HT1080 (cell line): ENCODE measurements at regions not wholly inside any gene's neighbourhood (a gene's known extent, or its start where the extent isn't known, plus 50 kb on each side); places are given as distances from the start of the nearest gene placed in this dataset.

Experiments
- DNase-seq: peaks from one replicate; pipeline ENCODE4 v3.0.0-alpha.2; 2015; ENCODE audit warnings: low read depth

DNA sequence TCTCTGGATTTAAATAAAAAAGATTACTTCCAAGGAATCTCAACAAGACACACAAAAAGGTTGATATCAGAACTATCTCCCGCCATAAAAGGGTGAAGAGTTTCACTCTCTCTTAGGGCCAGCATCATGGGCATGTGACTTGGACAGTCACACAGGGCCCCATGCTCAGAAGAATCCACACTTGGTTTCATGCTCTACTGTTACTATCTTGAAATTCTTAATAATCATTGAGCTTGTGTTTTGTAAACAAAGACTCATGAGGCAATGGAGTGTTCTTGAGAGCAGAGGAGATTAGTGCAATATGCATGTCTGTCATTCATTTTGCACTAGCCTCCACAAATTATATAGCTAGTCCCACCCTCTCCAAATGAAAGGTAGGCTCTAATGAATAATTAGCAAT is 58.4 kb downstream of the HMHB1 start:
- no peak for DNase-seq

DNA sequence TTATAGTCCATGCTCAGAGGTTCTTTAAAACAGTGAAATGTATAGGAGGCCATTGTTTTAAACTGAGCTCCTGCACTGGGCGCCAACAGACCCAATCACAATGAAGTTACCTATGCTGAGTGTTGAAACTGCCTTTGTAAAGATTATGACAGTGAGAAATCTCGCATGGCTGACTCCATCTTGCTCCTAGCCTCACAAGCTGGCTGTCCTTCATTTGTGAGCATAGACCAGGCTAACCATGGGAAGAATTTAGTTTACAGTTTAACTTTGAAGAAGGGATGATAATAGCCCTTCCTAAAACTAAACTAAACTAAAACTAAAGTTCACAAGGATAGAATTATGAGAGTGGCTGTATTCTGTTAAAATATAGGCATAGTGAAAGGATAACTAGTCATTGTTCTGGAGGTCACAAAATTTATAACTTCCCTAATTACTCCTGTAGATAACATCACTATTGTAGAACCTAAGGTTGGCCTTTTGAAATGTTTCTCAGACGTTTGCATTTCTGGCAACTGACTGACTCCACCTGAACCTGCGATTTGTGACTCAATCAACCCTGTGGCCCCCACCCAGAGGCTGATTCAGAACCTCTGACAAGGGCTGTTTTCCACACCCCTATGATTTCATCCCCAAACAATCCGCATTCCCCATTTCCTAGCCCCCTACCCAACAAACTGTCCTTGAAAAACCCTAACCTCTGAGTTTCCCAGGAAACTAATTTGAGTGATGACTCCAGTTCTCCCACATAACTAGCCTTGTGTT is 59.1 kb downstream of the HMHB1 start:
- DNase-seq: peak; percentile 66

DNA sequence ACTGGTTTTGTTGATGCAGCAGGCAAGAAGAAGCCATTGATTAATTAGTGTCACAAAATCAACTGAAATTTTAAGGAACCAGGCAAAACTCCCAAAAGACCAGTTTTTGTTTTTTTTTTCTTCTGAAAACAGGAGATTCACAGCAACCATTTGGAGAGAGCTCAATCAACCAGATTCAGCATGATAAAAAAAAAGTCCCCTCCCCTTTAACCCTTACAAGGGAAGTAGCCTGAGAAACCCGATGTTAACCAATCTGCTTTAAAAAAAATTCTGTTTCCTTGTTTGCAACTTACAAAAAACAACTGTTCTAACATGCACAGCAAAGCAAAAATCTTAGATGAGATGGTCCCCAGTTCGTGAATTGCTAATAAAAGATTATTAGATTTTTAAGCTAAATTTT is 59.7 kb downstream of the HMHB1 start:
- no peak for DNase-seq

DNA sequence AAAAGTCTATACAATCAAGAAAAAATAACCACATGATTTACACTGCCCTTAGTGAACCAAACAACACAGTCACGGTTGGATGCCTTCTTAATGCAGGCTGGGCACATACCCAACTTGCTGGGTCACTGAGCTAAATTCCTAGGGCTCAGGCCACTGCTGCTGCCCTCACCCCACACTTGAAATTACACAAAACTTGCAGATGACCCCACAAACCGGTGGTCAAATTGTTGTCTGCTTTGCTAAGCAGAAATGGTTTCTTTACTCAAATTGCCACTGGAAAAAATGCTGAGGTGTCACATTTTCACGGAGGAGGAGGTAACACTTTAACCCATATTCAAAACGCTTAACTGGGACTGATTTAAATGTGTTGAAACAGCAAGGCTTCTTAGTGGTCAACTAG is 62.4 kb downstream of the HMHB1 start:
- no peak for DNase-seq

DNA sequence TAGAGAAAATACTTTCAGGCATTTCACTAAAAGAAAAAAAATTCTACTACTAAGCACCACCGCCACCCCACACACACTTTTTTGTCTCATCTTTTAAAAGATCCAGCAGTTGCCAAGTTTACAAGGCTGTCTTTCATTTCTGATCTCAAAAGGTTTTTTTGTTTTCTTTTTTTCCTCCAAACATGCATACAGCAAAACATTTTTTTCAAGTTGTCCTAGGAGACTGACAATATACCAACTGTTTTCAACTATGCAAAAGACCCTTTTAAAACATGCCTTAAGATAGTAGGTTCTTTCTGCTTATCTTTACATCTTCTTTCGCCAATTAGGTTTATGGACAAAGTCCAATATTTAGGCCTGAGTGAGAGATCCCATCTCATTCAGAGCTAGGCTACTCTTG is 65.2 kb downstream of the HMHB1 start:
- no peak for DNase-seq

DNA sequence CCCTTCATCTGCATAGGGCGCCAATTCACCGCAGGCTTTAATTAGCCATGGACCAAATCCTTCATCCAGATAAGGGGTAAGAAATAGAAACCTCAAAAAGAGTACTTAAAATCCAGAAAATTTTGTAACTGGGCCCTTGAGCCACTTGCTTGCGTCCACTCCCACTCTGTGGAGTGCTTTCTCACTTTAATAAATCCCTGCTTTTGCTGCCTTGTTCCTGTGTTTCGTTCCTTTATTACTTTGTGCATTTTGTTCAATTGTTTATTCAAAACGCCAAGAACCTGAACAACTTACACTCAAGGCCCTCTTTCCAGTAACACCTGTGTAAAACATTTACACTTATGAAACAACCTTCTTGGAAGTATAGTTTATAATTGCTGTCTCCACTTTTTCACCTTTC is 66.5 kb downstream of the HMHB1 start:
- DNase-seq: no peak

DNA sequence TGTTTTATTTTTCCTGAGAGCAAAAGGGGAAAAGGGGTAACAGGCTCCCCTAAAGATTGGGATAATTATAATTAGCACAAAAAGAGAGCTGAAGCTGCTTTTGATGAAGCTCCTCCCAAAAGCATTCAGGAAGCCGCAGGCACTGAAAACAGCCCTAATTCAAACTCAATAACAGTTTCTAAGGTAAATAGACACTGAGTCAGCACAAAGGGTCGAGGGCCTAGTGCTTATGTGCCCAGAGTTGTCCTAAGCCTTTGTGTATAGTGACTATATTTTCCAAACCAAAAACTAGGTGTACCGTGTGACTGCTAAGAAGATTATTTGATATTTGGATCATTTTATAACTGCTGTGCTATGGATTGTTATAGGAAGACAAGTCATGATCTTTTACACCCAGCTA is 67.7 kb downstream of the HMHB1 start:
- DNase-seq: no peak

DNA sequence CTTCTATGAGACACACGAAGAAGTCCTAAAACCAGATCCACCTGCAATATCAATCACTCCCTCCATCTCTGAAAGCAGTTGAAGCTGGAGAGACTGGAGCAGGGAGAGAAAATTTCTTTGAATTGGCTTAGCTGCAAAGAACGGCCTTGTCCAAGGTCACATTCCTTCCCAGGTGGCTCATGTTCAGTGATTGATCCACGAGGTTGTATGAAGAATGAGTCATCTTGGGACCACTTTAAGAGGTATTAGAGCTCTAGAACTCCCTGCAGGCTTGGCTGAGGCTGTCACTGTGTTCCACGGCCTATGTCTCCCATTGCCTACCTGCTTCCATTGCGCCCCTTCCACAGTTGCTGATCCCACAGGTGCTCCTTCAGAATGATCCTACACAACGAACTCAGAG is 68.2 kb downstream of the HMHB1 start:
- peak; percentile 15 for DNase-seq

DNA sequence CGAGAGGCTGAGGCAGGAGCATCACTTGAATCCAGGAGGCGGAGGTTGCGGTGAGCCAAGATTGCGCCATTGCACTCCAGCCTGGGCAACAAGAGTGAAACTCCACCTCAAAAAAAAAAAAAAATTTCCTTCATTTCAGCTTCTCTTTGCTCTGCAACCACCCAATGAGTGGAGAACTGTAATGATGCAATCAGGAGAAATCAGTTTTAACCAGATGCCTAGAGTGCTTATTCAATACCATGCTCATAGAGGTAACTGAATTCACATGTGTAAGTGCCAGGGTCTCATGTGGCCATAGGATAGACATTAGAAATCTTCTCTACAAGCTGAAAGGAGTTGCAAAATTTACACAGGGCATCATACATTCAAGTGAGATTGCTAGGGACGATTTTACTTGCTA is 70.6 kb downstream of the HMHB1 start:
- no peak for DNase-seq

DNA sequence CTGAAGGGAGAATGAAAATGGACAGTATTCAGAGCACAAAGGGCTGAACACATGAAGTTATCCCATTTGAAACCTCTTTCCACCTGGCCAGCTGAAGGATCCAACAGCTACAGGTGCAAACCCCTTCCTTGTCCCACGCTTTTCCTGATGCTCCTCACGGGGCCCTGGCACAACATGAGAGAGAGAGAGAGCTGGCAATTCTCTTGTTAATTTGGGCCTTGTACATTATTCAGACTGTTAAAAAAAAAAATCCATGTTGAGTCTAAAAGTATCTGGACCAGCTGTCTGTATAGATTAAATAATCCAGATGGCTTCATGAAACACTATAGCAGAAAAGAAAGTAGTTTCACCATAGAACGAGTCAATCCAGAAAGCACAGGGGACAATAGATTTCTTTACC is 74.1 kb downstream of the HMHB1 start:
- no peak for DNase-seq

DNA sequence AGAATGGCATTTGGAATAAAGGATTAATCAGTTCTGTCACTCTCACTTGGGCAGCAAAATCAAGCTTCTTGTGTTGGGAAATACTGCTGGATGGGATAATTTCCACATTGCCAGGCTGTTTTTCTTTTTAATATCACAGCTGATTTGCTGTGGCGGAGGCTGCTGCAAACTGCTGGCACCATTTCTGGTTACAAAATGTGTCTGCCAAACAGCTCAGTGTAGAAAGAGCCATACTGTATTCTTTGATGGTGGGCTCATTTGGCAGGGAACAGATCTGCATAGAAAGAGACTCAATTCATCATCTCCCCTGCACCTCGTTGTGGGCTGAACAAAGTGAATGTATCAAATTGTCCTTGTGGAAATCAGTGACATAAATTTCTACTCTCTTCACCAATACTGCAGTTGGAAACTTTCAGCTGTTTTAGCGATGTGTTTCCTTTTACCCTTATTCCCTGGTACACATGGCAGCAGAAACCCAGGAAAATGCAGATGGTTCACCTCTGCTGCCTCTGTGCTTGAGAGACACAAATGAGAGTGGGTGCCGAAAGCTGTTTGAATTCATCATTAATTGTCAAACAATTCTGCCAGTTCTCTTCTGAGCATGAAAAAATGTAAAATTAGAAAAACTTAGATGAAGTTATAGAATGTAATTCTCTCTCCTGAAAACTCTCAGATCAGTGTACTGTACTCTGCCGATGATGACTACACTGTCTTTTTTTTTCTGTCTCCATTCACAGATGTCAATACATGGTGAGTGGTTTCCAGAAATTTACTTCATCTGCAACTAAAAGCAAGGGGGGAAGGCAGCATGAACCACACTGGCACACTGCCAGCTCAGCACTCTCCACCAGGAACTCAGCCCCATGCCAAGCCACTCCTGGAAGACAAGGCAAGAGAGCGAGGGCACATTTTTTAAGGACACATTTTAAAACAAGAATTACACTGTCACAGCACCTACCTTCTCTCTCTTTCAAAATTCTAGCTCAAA is 75.0 kb downstream of the HMHB1 start:
- DNase-seq: peak; percentile 65

DNA sequence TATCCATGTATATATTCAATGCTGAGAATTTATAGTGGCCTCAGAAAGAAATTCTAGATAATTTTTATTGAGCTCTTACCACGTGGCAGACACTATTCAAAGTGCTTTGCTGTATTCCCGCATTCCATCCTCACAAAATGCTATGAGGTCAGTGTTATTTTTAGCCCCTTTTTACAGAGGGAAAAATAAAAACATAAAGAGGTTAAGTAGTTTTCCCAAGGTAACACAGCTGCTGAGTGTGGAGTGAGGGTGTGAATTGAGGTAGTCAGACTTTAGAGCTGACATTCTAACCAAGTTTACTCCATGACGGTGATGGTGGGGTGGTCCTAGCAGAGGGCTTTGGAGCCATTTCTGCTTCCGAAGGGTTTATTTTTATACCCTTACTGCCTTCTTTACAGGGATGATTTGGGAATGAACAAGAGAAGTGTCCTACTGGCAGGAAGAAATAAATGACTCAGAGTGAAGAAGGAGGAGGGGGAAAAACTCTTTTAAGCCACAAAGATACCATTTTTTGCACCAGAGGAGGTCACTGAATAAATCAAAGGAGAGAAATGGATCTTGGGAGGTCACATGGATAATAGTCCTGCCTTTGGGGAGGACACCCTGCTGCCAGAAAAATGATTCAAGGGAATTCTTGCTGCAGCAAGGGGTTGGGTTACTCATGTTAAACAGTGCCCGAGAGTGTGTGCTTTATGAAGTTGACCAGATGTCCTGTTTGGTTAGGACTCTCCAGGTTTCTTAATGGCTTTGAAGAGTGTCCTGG is 76.1 kb downstream of the HMHB1 start:
- peak; percentile 85 for DNase-seq

DNA sequence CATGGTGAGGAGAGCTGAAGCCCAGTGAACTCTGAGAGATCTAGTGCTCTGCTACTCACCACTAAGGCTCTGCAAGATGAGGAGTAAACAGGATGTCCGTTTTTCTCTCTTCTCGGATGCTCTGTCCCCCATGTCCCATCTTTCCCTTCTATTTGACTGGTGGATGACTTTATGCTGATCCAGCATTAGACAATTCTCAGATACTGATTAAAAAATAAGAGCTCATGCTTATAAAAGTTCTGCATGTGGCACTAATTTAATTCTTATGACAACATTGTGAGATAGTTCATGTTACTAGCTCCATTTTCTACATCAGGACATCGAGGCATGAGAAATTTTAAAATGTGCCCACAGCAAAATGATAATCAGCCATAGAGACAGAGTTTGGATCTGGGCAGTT is 77.0 kb downstream of the HMHB1 start:
- DNase-seq: no peak

DNA sequence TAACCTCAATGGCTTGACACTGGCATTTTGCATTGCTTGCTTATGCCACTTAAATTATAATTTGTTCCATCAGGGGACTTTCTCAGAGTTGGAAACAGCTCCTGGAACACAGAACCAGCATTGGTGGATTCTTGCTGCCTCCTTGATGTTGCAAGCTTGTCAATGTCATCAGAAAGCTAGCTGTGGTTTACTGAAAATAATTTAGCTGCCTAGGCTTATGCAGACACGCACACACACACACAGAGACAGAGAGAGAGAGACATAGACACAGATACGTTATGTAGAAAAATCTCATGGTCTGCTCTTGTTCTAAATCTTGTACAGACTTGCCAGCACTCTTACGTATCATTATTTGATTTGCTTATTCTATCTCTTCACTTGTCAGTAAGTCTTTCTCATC is 78.0 kb downstream of the HMHB1 start:
- no peak for DNase-seq

DNA sequence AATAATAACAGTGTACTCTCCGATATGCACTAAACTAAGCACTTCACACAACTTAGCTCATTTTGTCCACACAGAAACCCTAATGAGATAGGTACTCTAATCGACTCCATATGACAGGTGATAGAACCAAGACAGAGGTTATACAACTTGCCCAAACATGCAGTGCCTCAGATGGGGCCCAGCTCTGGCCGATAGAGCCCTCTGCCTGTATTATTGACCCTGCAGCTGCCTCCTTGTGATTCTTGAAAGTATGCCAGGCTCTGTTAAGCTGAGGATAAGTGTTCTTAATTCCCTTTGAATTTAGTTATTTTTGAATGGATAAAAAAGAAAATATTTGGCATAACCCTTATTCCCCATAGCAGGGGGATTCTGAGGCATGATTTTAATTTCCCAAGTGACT is 78.5 kb downstream of the HMHB1 start:
- no peak for DNase-seq

DNA sequence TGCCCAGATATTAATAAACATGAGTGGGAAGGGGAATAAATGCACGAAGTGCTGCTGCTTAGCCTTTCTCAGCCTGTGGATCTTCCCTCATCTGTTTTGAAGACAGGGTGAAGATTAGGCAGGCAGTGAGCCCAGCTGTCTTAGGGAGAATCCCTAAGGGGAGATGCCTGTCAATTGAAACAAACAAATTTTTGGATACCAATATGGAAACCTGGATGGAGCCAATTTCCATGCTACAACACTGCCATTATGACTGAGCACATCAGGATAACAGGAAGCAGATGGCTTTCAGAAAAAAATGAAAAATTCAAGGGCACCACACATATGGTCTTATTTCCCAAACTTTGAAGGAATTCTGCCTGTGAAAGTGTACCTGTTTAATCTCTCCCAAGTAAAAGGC is 80.3 kb downstream of the HMHB1 start:
- no peak for DNase-seq

DNA sequence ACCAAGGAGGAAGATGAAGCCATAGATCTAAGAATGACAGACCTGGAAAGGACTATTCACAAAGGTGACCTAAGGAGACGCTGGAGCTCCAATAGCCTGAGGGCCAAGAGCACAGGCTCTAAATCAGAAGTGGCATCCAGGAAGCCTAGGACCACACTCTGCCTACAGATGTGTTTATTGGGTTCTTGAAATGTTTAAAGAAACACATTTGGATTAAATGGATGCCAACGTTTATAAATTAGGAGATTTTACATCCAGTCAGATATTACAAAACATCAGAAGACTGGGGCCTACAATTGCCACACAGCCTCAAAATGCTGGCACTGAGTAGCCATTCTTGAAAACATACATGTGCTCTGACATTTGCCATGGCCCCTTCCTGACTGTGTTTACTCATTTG is 80.9 kb downstream of the HMHB1 start:
- DNase-seq: no peak

DNA sequence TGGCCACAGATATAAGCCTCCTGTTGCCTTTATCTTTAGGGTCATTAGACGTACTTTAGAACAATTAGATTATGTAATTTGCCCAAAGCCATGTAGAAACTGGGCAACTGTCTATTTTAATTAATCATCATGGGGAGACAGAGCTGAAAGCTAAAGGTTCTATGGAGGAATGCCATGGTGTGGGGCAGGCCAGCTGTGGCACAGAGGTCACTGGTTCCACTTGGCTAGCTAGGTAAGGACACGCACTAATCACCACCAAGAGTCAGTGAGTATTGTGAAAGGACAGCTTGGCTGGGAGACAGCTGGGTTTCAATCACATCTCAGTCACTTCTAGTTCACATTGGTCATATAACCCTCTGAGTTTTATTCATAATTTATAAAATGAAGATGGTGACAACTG is 81.7 kb downstream of the HMHB1 start:
- DNase-seq: no peak

DNA sequence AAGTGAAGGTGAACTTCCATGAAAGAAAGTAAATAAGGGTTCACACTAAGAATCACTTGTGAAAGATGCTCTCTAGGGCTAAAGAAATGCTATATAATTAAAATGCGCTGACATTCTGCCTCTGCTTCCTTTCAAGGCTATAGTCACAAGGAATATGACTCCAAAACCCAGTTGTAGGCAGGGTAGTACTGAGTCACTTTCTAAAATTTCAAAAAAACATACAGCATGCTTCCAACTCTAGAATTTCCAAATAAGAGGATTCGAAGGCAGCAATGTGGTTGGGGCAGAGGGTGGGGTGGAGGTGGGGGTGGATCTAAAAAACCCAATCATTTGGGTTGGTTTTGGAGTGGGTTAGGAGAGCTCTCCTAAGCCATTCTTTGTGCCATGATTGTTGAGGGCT is 84.6 kb downstream of the HMHB1 start:
- no peak for DNase-seq

DNA sequence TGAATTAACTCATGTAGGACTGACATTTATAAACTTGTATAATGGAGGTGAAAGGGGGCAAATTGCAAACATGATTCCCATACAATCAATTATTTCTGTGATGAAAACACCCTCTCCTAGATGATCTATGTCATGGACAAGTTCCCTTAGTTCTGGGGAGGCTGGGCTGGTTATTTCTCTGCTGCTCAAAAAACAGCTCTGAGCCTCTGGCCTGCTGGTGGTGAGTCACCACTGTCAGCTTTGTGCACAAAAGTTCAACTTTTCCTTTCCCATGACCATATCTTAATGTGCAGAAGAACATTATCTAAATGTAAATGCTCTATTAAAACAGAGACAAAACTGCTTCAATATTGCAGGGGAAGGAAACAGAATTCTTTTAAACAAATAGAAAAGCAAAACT is 85.0 kb downstream of the HMHB1 start:
- DNase-seq: peak; percentile 45

DNA sequence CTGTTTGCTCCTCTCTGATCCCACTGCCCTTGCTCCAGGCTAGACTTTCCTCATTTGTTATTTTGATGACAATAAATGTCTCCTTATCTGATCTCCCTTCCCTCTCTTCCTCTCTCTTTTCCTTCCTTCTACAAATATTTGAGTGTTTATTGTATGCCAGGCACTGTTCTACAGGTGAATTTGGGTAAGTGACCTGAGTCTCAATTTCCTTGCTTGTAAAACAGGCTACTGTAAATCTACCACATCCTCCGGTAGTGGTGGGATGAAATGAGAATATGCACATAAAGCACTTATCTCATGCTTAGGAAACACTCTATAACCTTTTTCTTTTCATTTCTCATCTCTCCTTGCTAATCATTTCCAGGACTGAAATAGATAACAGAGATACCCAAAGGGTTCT is 86.4 kb downstream of the HMHB1 start:
- no peak for DNase-seq
